A549 (cell line): ENCODE measurements at regions not wholly inside any gene's neighbourhood (a gene's known extent, or its start where the extent isn't known, plus 50 kb on each side); places are given as distances from the start of the nearest gene placed in this dataset.

Source experiments
- ATAC-seq, 2 experiments: fragments of 200-7000 bp in 1 of 2; fragments of >200 bp in 1 of 2; cut with Nextera tagmentation in 1 of 2; cut with Tn5 transposase in 1 of 2; 3 replicates each; pipeline versions ENCODE4 v1.8.0 to v1.9.1; 2018 to 2020; ENCODE audit warnings: mild to moderate bottlenecking in 1 of 2, moderate library complexity in 1 of 2
- CTCF ChIA-PET: fragments of 300-600 bp; sonication (Branson Sonifier 250); formaldehyde crosslinking; extraction: SDS; loops from one replicate; lab custom pipeline; 2021; ENCODE audit warnings: antibody characterized with exemption, inconsistent platforms; lab: Yijun Ruan, JAX
- POLR2A ChIA-PET: fragments of 350-600 bp; formaldehyde crosslinking; extraction: SDS; loops from one replicate; lab custom pipeline; 2021; ENCODE audit warnings: antibody characterized with exemption, inconsistent platforms; lab: Yijun Ruan, JAX
- DNase-seq, 2 experiments: peaks; one replicate each; pipeline versions ENCODE4 v3.0.0 to v3.0.0-alpha.2; 2011 to 2016; ENCODE audit warnings: low read depth in 1 of 2, low spot score in 1 of 2
- FAIRE-seq: peaks from 2 replicates; lab custom pipeline; 2011; peaks lifted over from hg19 to GRCh38; lab: Jason Lieb, UNC
- H3K27ac ChIP-seq, 2 experiments: fragments of >200 bp; sonication (Bioruptor Twin); formaldehyde crosslinking; 3 replicates each; pipeline ENCODE4 v1.5.1; 2016 to 2017
- H3K4me1 ChIP-seq: fragments of >200 bp; sonication (Bioruptor Twin); formaldehyde crosslinking; 3 replicates; pipeline ENCODE4 v1.6.1; 2016
- H3K4me2 ChIP-seq: fragments of >200 bp; sonication (Bioruptor Twin); formaldehyde crosslinking; 3 replicates; pipeline ENCODE4 v1.6.1; 2016
- H3K4me3 ChIP-seq: fragments of >200 bp; sonication (Bioruptor Twin); formaldehyde crosslinking; 3 replicates; pipeline ENCODE4 v1.5.1; 2016
- H3K9me3 ChIP-seq: fragments of >200 bp; sonication (Bioruptor Twin); formaldehyde crosslinking; 3 replicates; pipeline ENCODE4 v1.6.1; 2016
- CBX2 ChIP-seq: fragments of 200-600 bp; sonication (generic); IDR thresholded peaks from 2 replicates; pipeline ENCODE4 v1.6.1; 2016; ENCODE audit warnings: low read depth, mild to moderate bottlenecking, borderline replicate concordance
- CHD2 ChIP-seq: fragments of 150-350 bp; IDR thresholded peaks from 2 replicates; pipeline ENCODE4 v1.6.1; 2014; ENCODE audit warnings: low read length; ENCODE audit not compliant: partially characterized antibody
- EP300 ChIP-seq, 2 experiments: fragments of >200 bp; sonication (Bioruptor Twin); formaldehyde crosslinking; IDR thresholded peaks; 2 replicates in 1 of 2; 3 replicates in 1 of 2; pipeline ENCODE4 v1.6.1; 2016 to 2017
- ESRRA ChIP-seq: fragments of 150-350 bp; IDR thresholded peaks from 2 replicates; pipeline ENCODE4 v1.6.1; 2014; ENCODE audit warnings: mild to moderate bottlenecking, low read length, borderline replicate concordance
- FOSL2 ChIP-seq, 2 experiments: fragments of 450-650 bp in 1 of 2; fragments of >200 bp in 1 of 2; sonication (Bioruptor Twin) in 1 of 2; formaldehyde crosslinking; IDR thresholded peaks; 2 replicates each; pipeline versions ENCODE4 v1.5.0 to v1.6.1; 2016 to 2020; ENCODE audit warnings: mild to moderate bottlenecking in 1 of 2, moderate library complexity in 1 of 2
- FOXS1 ChIP-seq: fragments of 250-450 bp; sonication (Bioruptor Pico); IDR thresholded peaks from 2 replicates; pipeline ENCODE4 v1.5.0; 2020; ENCODE audit warnings: mild to moderate bottlenecking, moderate library complexity
- GATA3 ChIP-seq: IDR thresholded peaks from 2 replicates; pipeline ENCODE4 v1.6.1; 2012; ENCODE audit warnings: borderline replicate concordance
- HDAC2 ChIP-seq: fragments of 200-600 bp; sonication (generic); IDR thresholded peaks from 2 replicates; pipeline ENCODE4 v1.6.1; 2016
- JUN ChIP-seq, 2 experiments: fragments of >200 bp; sonication (Bioruptor Twin); formaldehyde crosslinking; IDR thresholded peaks; 2 replicates in 1 of 2; 3 replicates in 1 of 2; pipeline ENCODE4 v1.6.1; 2016 to 2017
- JUNB ChIP-seq: fragments of >200 bp; sonication (Bioruptor Twin); formaldehyde crosslinking; IDR thresholded peaks from 2 replicates; pipeline ENCODE4 v1.6.1; 2016
- MYC ChIP-seq: IDR thresholded peaks from 2 replicates; pipeline ENCODE4 v1.6.1; 2012; ENCODE audit warnings: mild to moderate bottlenecking, inconsistent platforms, low read length, improper control_type of control experiment, borderline replicate concordance
- NPAS2 ChIP-seq: fragments of 250-450 bp; sonication (Bioruptor Pico); IDR thresholded peaks from 2 replicates; pipeline ENCODE4 v1.8.0; 2022; ENCODE audit warnings: mild to moderate bottlenecking, moderate library complexity, borderline replicate concordance
- RAD21 ChIP-seq, 2 experiments: fragments of >200 bp in 1 of 2; sonication (Bioruptor Twin) in 1 of 2; formaldehyde crosslinking in 1 of 2; IDR thresholded peaks in 1 of 2; conservative IDR thresholded peaks in 1 of 2; 2 replicates in 1 of 2; 3 replicates in 1 of 2; pipeline ENCODE4 v1.6.1; 2012 to 2018; ENCODE audit warnings: inconsistent platforms in 1 of 2
- RFX5 ChIP-seq: fragments of 450-650 bp; IDR thresholded peaks from 2 replicates; pipeline ENCODE4 v1.7.1; 2014; ENCODE audit warnings: antibody characterized with exemption, mild to moderate bottlenecking, moderate library complexity
- SMC3 ChIP-seq: fragments of >200 bp; sonication (Bioruptor Twin); formaldehyde crosslinking; IDR thresholded peaks from 3 replicates; pipeline ENCODE4 v1.6.1; 2018; ENCODE audit warnings: inconsistent platforms
- TFCP2L1 ChIP-seq: fragments of 250-450 bp; sonication (Bioruptor Pico); IDR thresholded peaks from 2 replicates; pipeline ENCODE4 v1.5.0; 2021; ENCODE audit warnings: mild to moderate bottlenecking
- ZC3H11A ChIP-seq: fragments of 450-650 bp; IDR thresholded peaks from 2 replicates; pipeline ENCODE4 v1.6.1; 2014; ENCODE audit warnings: antibody characterized with exemption, mild to moderate bottlenecking
- ZNF302 ChIP-seq: fragments of 250-450 bp; sonication (Bioruptor Pico); IDR thresholded peaks from 2 replicates; pipeline ENCODE4 v1.9.0; 2021; ENCODE audit warnings: inconsistent platforms, mild to moderate bottlenecking, moderate library complexity
- WGBS: methylation state at CpG from one replicate; pipeline ENCODE4 v1.1.6; 2017; ENCODE audit errors: missing lambda C conversion rate; 5-methylcytosine and 5-hydroxymethylcytosine counted together
- TF ChIP-seq, protein P1 (sequence below): fragments of 250-450 bp; sonication (Bioruptor Pico); IDR thresholded peaks from 2 replicates; pipeline ENCODE4 v1.5.0; 2020; ENCODE audit warnings: low read depth, mild to moderate bottlenecking, moderate library complexity
- TF ChIP-seq, protein P2 (sequence below): IDR thresholded peaks from 2 replicates; pipeline ENCODE4 v1.6.1; 2012; ENCODE audit warnings: low read depth, borderline replicate concordance
- TF ChIP-seq, protein P3 (sequence below): fragments of 450-650 bp; IDR thresholded peaks from 2 replicates; pipeline ENCODE4 v1.6.1; 2014; ENCODE audit warnings: antibody characterized with exemption
- TF ChIP-seq, protein P4 (sequence below): IDR thresholded peaks from 2 replicates; pipeline ENCODE4 v1.6.1; 2012
- TF ChIP-seq, protein P5 (sequence below): fragments of 200-600 bp; sonication (generic); IDR thresholded peaks from 2 replicates; pipeline ENCODE4 v1.6.1; 2016; ENCODE audit warnings: antibody characterized with exemption, mild to moderate bottlenecking, moderate library complexity

DNA sequence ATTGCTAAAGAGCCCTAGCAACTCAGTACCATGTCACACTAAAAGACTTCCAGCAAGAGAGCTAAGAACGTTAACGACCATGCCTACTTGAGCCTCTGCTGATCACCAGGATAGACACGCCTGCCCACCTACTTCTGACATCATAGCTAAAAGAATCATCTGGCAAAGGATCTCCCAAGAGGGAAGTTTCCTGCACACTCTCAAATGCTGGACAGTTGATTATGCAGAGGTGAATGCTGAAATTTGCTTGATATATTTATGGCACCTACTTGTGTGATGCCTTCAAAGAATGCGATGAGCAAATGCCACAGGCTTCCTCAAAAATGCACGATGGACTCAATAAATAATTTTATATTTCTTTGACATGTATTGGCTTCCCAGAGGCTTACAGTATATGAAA is 113.6 kb downstream of the GALC start:
- no peak for DNase-seq
- Histone ChIP-seq H3K4me1 (no peaks in the 10 kb centered on the region), H3K4me2 (no peak overlapping the region), H3K4me3 (no peak overlapping the region), H3K27ac (no peak overlapping the region), H3K9me3 (no peaks in the 10 kb centered on the region)
- ChIA-PET CTCF (interaction anchor here (1.4 kb wide), 2 partner anchors 17 to 19 kb away, joined by 3 to 7 read pairs; no protein-coding TSS in a partner anchor), POLR2A (no interaction called here)
- no peak for FAIRE-seq
- no peak for ATAC-seq
- no peak for TF ChIP-seq FOSL2 (IDR thresholded peaks at IDR 0.05)
- TF ChIP-seq FOSL2 (CRISPR knock-in tag; IDR thresholded peaks at IDR 0.05): no peak
- TF ChIP-seq NPAS2 (CRISPR knock-in tag): no peak
- TF ChIP-seq, protein P1, sequence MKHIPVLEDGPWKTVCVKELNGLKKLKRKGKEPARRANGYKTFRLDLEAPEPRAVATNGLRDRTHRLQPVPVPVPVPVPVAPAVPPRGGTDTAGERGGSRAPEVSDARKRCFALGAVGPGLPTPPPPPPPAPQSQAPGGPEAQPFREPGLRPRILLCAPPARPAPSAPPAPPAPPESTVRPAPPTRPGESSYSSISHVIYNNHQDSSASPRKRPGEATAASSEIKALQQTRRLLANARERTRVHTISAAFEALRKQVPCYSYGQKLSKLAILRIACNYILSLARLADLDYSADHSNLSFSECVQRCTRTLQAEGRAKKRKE (CRISPR knock-in tag): no peak
- TF ChIP-seq, protein P2, sequence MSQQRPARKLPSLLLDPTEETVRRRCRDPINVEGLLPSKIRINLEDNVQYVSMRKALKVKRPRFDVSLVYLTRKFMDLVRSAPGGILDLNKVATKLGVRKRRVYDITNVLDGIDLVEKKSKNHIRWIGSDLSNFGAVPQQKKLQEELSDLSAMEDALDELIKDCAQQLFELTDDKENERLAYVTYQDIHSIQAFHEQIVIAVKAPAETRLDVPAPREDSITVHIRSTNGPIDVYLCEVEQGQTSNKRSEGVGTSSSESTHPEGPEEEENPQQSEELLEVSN: no peak
- TF ChIP-seq ZNF302 (CRISPR knock-in tag): no peak
- no peak for TF ChIP-seq TFCP2L1 (CRISPR knock-in tag)
- TF ChIP-seq, protein P3, sequence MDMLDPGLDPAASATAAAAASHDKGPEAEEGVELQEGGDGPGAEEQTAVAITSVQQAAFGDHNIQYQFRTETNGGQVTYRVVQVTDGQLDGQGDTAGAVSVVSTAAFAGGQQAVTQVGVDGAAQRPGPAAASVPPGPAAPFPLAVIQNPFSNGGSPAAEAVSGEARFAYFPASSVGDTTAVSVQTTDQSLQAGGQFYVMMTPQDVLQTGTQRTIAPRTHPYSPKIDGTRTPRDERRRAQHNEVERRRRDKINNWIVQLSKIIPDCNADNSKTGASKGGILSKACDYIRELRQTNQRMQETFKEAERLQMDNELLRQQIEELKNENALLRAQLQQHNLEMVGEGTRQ: no peak
- TF ChIP-seq ZC3H11A: no peak
- TF ChIP-seq GATA3: no peak
- WGBS: 0% methylated on average over 5 of the region's 5 CpGs

DNA sequence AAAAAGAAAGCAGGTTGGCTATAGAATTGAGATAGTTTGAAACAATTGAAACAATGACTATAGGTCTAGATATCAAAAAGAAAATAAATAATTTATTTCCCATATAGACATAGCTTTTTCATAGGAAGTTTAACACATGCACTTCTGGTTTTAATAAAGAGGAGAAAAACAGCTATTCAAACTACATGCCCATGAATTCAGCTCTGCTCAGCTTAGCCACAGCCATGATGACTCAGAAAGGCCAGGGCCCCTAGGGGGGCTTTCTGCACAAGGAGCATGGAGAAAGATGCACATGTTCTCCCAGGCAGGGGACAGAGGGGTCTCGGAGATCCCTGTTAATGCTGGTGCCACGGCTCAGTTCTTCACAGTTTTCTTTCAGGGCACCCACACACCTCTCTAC is 114.0 kb downstream of the GALC start:
- no peak overlapping the region for H3K27ac ChIP-seq
- TF ChIP-seq, protein P4, sequence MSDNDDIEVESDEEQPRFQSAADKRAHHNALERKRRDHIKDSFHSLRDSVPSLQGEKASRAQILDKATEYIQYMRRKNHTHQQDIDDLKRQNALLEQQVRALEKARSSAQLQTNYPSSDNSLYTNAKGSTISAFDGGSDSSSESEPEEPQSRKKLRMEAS: no peak
- TF ChIP-seq ESRRA (no peak), CHD2 (no peak), MYC (no peak), JUNB (no peak), SMC3 (no peak), GATA3 (no peak), HDAC2 (no peak), RFX5 (no peak), RAD21 (conservative IDR thresholded peaks at IDR 0.05 in 1 of 2, IDR thresholded peaks at IDR 0.05 in 1 of 2) (no peak), ZNF302 (CRISPR knock-in tag) (no peak), JUN (IDR thresholded peaks at IDR 0.05) (no peak), FOXS1 (CRISPR knock-in tag) (no peak), CBX2 (no peak), EP300 (IDR thresholded peaks at IDR 0.05) (no peak), TFCP2L1 (CRISPR knock-in tag) (no peak)
- TF ChIP-seq, protein P5, sequence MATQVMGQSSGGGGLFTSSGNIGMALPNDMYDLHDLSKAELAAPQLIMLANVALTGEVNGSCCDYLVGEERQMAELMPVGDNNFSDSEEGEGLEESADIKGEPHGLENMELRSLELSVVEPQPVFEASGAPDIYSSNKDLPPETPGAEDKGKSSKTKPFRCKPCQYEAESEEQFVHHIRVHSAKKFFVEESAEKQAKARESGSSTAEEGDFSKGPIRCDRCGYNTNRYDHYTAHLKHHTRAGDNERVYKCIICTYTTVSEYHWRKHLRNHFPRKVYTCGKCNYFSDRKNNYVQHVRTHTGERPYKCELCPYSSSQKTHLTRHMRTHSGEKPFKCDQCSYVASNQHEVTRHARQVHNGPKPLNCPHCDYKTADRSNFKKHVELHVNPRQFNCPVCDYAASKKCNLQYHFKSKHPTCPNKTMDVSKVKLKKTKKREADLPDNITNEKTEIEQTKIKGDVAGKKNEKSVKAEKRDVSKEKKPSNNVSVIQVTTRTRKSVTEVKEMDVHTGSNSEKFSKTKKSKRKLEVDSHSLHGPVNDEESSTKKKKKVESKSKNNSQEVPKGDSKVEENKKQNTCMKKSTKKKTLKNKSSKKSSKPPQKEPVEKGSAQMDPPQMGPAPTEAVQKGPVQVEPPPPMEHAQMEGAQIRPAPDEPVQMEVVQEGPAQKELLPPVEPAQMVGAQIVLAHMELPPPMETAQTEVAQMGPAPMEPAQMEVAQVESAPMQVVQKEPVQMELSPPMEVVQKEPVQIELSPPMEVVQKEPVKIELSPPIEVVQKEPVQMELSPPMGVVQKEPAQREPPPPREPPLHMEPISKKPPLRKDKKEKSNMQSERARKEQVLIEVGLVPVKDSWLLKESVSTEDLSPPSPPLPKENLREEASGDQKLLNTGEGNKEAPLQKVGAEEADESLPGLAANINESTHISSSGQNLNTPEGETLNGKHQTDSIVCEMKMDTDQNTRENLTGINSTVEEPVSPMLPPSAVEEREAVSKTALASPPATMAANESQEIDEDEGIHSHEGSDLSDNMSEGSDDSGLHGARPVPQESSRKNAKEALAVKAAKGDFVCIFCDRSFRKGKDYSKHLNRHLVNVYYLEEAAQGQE: no peak
- DNase-seq (no peak), ATAC-seq (no peak), FAIRE-seq (no peak)
- ChIA-PET POLR2A (no interaction called here), CTCF (interaction anchor here (1.4 kb wide), 2 partner anchors 17 to 19 kb away, joined by 3 to 7 read pairs; no protein-coding TSS in a partner anchor)
- no peak overlapping the region for H3K4me3 ChIP-seq
- no peaks in the 10 kb centered on the region for H3K9me3 ChIP-seq
- H3K4me2 ChIP-seq: no peak overlapping the region
- 3% methylated on average over 2 of the region's 2 CpGs for WGBS
- no peaks in the 10 kb centered on the region for H3K4me1 ChIP-seq
